Spleen (tissue), 11 donors: ENCODE measurements at regions not wholly inside any gene's neighbourhood (a gene's known extent, or its start where the extent isn't known, plus 50 kb on each side); places are given as distances from the start of the nearest gene placed in this dataset.
"Not testable (repeated sequence)": the region's sequence is repeated elsewhere in the genome, so short reads cannot be mapped to it uniquely, and the experiment has no call there.

Source experiments
- DNase-seq: peaks from one replicate; pipeline ENCODE4 v3.0.0-alpha.2; 2020
- H3K27ac ChIP-seq, 8 donors: fragments of 200-600 bp; sonication (generic) in 7 of 8; 1 replicate in 4 of 8; 2 replicates in 4 of 8; pipeline versions ENCODE4 v1.5.0 to v1.8.0; 2016 to 2021; ENCODE audit warnings: inconsistent platforms in 4 of 8, mild to moderate bottlenecking in 4 of 8, moderate library complexity in 1 of 8
- H3K27me3 ChIP-seq, 7 donors: fragments of 200-600 bp; sonication (generic) in 6 of 7; replicated peaks in 1 of 7; 1 replicate in 4 of 7; 2 replicates in 3 of 7; pipeline versions ENCODE4 v1.5.0 to v1.8.0; 2016 to 2021; ENCODE audit warnings: inconsistent platforms in 3 of 7, mild to moderate bottlenecking in 1 of 7
- H3K36me3 ChIP-seq, 6 donors: fragments of 200-600 bp; sonication (generic) in 5 of 6; 1 replicate in 4 of 6; 2 replicates in 2 of 6; pipeline versions ENCODE4 v1.5.0 to v1.8.0; 2016 to 2021; ENCODE audit warnings: inconsistent platforms in 2 of 6
- H3K4me1 ChIP-seq, 6 donors: fragments of 200-600 bp; sonication (generic) in 5 of 6; 1 replicate in 3 of 6; 2 replicates in 3 of 6; pipeline versions ENCODE4 v1.5.0 to v1.8.0; 2016 to 2021; ENCODE audit warnings: inconsistent platforms in 3 of 6
- H3K4me3 ChIP-seq, 8 donors: fragments of 200-600 bp; sonication (generic) in 7 of 8; 1 replicate in 4 of 8; 2 replicates in 4 of 8; pipeline versions ENCODE4 v1.5.0 to v1.8.0; 2016 to 2021; ENCODE audit warnings: inconsistent platforms in 4 of 8, mild to moderate bottlenecking in 4 of 8, moderate library complexity in 2 of 8
- H3K9me3 ChIP-seq, 8 donors: fragments of 200-600 bp; sonication (generic) in 7 of 8; 1 replicate in 4 of 8; 2 replicates in 4 of 8; pipeline versions ENCODE4 v1.5.0 to v1.8.0; 2016 to 2021; ENCODE audit warnings: inconsistent platforms in 4 of 8
- POLR2A ChIP-seq, 3 donors: fragments of 450-650 bp; IDR thresholded peaks; one replicate each; pipeline ENCODE4 v1.5.1; 2017; ENCODE audit warnings: antibody characterized with exemption in 3 of 3, mild to moderate bottlenecking in 1 of 3
- POLR2AphosphoS5 ChIP-seq, 3 donors: sonication (generic); formaldehyde crosslinking; IDR thresholded peaks; one replicate each; pipeline ENCODE4 v1.5.1; 2017; ENCODE audit warnings: antibody characterized with exemption in 3 of 3
- WGBS, 5 donors: extraction: QIAGEN DNeasy Blood & Tissue Kit in 3 of 5; methylation state at CpG; one replicate each; pipeline versions ENCODE4 v1.1.5 to v1.1.7; 2013 to 2018; 5-methylcytosine and 5-hydroxymethylcytosine counted together
- intact Hi-C: fragments of 100-400 bp; cut with DNase I; formaldehyde crosslinking; loops from one replicate; pipeline ENCODE4 v1.15.0; 2023; ENCODE audit warnings: low total_unique reads
- TF ChIP-seq, protein P1 (sequence below), 11 experiments: fragments of 200-600 bp in 7 of 11; fragments of 450-650 bp in 4 of 11; sonication (generic) in 4 of 11; IDR thresholded peaks in 8 of 11; conservative IDR thresholded peaks in 3 of 11; 1 replicate in 7 of 11; 2 replicates in 4 of 11; pipeline versions ENCODE4 v1.4.0 to v1.8.0; 2016 to 2021; ENCODE audit warnings: antibody characterized with exemption in 11 of 11, inconsistent platforms in 4 of 11, mild to moderate bottlenecking in 1 of 11
- donor health status: healthy with polysubstance abuse.
- donor health status: DM: no; HTN: no; CAD: no; lungs with moderate emphysema.
- donor health status: DM: no; HTN: no; CAD: no.
- donor health status: Bipolar disorder and iron deficiency.
- donor health status: healthy.
- donor health status: DM: no; HTN: no; CAD: no.
- donor health status: DM: yes; HTN: yes; CAD: no.

DNA sequence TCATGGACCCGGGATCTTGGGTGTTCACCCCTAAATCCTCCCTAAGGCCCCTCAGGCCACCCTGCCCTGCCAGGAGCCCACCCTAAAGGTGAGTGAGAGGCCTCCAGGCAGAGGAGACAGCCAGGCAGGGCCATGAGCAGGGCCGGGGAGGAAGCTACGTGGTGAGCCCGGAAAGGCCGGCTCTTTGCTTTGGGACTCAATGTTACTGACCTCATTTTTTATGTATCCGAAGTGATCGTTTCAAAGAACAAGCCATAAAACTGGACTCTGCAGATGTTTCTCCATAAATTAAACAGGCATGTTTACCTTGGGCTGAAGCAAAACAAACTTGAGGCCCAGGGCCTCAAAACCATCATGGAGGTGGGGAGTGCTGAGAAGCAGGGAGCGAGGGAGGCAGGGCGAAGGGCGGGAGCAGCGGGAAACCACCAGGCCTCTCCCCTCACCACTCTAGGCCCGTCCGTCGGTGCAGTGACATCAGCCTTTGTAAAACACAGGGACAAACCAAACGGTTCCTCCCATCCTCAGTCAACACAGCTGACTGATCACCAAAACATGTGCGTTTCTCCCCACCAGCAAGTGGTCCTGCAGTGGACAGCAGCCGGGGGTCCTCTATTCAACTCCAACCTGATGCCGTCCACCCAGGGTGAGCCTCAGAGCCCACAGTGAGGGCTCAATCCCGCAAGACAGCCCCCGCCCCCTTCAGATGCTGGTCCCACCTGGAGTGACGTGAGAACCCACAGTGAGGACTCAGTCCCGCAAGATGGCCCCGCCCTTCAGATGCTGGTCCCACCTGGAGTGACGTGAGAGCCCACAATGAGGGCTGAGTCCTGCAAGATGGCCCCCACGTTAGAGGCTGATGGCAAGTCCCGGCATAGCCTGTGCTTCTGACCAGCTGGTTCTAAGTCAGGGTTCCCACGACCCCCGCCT lies 102.9 kb upstream of the LRPAP1 start:
- intact Hi-C loops: no loop called here
- whole genome bisulfite sequencing, 5 donors: 79 to 90% (median 82%) methylated on average over 22 to 28 of the region's 28 CpGs
- no peaks in the 10 kb centered on the region for H3K36me3 ChIP-seq
- H3K27ac ChIP-seq: peak overlapping the region in 4 of 8 donors; percentile 0 to 85 (median 48)
- TF ChIP-seq POLR2AphosphoS5 (IDR thresholded peaks at IDR 0.05) (no peak), POLR2A (IDR thresholded peaks at IDR 0.05) (no peak)
- TF ChIP-seq, protein P1, sequence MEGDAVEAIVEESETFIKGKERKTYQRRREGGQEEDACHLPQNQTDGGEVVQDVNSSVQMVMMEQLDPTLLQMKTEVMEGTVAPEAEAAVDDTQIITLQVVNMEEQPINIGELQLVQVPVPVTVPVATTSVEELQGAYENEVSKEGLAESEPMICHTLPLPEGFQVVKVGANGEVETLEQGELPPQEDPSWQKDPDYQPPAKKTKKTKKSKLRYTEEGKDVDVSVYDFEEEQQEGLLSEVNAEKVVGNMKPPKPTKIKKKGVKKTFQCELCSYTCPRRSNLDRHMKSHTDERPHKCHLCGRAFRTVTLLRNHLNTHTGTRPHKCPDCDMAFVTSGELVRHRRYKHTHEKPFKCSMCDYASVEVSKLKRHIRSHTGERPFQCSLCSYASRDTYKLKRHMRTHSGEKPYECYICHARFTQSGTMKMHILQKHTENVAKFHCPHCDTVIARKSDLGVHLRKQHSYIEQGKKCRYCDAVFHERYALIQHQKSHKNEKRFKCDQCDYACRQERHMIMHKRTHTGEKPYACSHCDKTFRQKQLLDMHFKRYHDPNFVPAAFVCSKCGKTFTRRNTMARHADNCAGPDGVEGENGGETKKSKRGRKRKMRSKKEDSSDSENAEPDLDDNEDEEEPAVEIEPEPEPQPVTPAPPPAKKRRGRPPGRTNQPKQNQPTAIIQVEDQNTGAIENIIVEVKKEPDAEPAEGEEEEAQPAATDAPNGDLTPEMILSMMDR (IDR thresholded peaks at IDR 0.05 in 8 of 11, conservative IDR thresholded peaks at IDR 0.05 in 3 of 11): no peak
- H3K27me3 ChIP-seq: peaks cover 0 to 16% (median 0%) of the 10 kb centered on the region in 7 donors
- DNase-seq: peak; percentile 58
- H3K4me3 ChIP-seq: no peak overlapping the region
- no peaks in the 10 kb centered on the region for H3K9me3 ChIP-seq
- peaks cover 0 to 8% (median 0%) of the 10 kb centered on the region in 6 donors for H3K4me1 ChIP-seq

DNA sequence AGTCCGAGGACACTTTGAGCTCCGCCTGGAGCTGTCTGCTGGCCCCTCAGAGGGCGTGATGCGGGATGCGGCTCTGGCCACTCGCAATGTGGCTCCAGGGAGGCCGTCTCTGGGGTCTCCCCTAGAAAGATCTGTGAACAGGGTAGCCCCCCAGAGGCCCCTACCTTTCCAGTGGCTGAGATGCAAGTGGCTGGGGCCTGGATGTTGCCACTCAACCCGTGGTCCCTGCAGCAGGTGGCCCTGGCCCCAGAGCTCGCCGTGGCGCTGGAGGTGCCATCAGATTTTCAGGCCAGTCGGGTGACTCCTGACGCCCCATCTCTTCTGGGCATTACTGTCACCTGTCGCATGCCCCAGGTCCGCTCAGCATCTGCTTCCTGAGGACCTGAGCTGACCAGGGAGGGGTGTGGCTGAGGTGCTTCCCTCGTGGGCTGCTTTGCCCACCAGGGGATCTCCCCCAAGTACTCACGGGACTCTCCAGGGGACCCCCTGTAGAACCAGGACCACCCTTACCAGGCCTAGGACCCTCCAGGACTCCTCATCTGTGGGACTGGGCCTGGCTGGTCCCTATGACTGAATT lies 102.1 kb upstream of the LRPAP1 start:
- Histone ChIP-seq H3K27me3 (peaks cover 0 to 23% (median 0%) of the 10 kb centered on the region in 7 donors), H3K4me3 (no peak overlapping the region), H3K36me3 (no peaks in the 10 kb centered on the region), H3K4me1 (peaks cover 0 to 8% (median 0%) of the 10 kb centered on the region in 6 donors), H3K9me3 (no peaks in the 10 kb centered on the region), H3K27ac (peak overlapping the region in 3 of 8 donors; percentile 5 to 85 (median 36))
- intact Hi-C loops: no loop called here
- DNase-seq: peak; percentile 54
- WGBS, 5 donors: 86 to 94% (median 92%) methylated on average over 9 to 17 of the region's 17 CpGs
- no peak for TF ChIP-seq POLR2A (IDR thresholded peaks at IDR 0.05)

- intact Hi-C loops, H3K4me3 ChIP-seq, H3K4me1 ChIP-seq, H3K27ac ChIP-seq, H3K36me3 ChIP-seq, H3K9me3 ChIP-seq: not testable (repeated sequence)
- 88 to 98% (median 89%) methylated on average over 5 to 10 of the region's 10 CpGs for WGBS, 5 donors
- DNase-seq: peak; percentile 48
- peaks cover 0 to 29% (median 0%) of the 10 kb centered on the region in 7 donors for H3K27me3 ChIP-seq
Observed at GRCh38 chr4:3633277-3633676, 101.1 kb upstream of the LRPAP1 start.

- Histone ChIP-seq H3K27me3 (peaks cover 0 to 33% (median 0%) of the 10 kb centered on the region in 7 donors), H3K27ac (peak overlapping the region in 1 of 8 donors; percentile 73)
- peak; percentile 68 for DNase-seq
- H3K36me3 ChIP-seq, H3K9me3 ChIP-seq, H3K4me3 ChIP-seq, intact Hi-C loops, H3K4me1 ChIP-seq: not testable (repeated sequence)
- 89 to 97% (median 93%) methylated on average over 7 to 18 of the region's 18 CpGs for WGBS, 5 donors
Observed at GRCh38 chr4:3632794-3633193, 100.6 kb upstream of the LRPAP1 start.

GRCh38 chr4:3631544-3632266 lies 99.5 kb upstream of the LRPAP1 start:
- peak; percentile 79 for DNase-seq
- Histone ChIP-seq H3K27ac (peak overlapping the region in 5 of 8 donors; percentile 51 to 73 (median 66)), H3K27me3 (peaks cover 0 to 34% (median 0%) of the 10 kb centered on the region in 7 donors)
- H3K4me1 ChIP-seq, H3K9me3 ChIP-seq, H3K36me3 ChIP-seq, intact Hi-C loops, H3K4me3 ChIP-seq: not testable (repeated sequence)
- 66 to 80% (median 76%) methylated on average over 21 of the region's 21 CpGs for WGBS, 5 donors
- TF ChIP-seq POLR2AphosphoS5 (IDR thresholded peaks at IDR 0.05): peak; percentile 27 to 59 (median 53)
